ENCODE measurements at regions not wholly inside any gene's neighbourhood (a gene's known extent, or its start where the extent isn't known, plus 50 kb on each side); places are given as distances from the start of the nearest gene placed in this dataset.

GRCh38 chr4:137203601-137204000 is 328.7 kb downstream of the PCDH18 start:
- peaks cover 7% of the 10 kb centered on the region for H3K4me1 Mint-ChIP-seq (ENCODE audit: low read depth, unreplicated experiment)
- no peaks in the 10 kb centered on the region for H3K9me3 Mint-ChIP-seq (ENCODE audit: unreplicated experiment)
- TF ChIP-seq CTCF (IDR thresholded peaks at IDR 0.05; ENCODE audit: partially characterized antibody, unreplicated experiment) = no peak
- no peaks in the 10 kb centered on the region for H3K36me3 Mint-ChIP-seq (ENCODE audit: unreplicated experiment)
- no peak overlapping the region for H3K4me3 Mint-ChIP-seq (ENCODE audit: unreplicated experiment)
- DNase-seq = no peak
- H3K27ac Mint-ChIP-seq (ENCODE audit: unreplicated experiment) = no peak overlapping the region
- H3K27me3 Mint-ChIP-seq (ENCODE audit: unreplicated experiment) = no peaks in the 10 kb centered on the region

- Mint-ChIP-seq H3K36me3 (ENCODE audit: unreplicated experiment) (no peaks in the 10 kb centered on the region), H3K9me3 (ENCODE audit: unreplicated experiment) (no peaks in the 10 kb centered on the region), H3K4me1 (ENCODE audit: low read depth, unreplicated experiment) (peaks cover 5% of the 10 kb centered on the region), H3K27ac (ENCODE audit: unreplicated experiment) (no peak overlapping the region), H3K27me3 (ENCODE audit: unreplicated experiment) (no peaks in the 10 kb centered on the region), H3K4me3 (ENCODE audit: unreplicated experiment) (no peak overlapping the region)
- no peak for DNase-seq
- TF ChIP-seq CTCF (IDR thresholded peaks at IDR 0.05; ENCODE audit: partially characterized antibody, unreplicated experiment) = no peak
Observed at GRCh38 chr4:137200322-137200721, 332.0 kb downstream of the PCDH18 start.

GRCh38 chr4:137198791-137199190 is 333.5 kb downstream of the PCDH18 start:
- TF ChIP-seq CTCF (IDR thresholded peaks at IDR 0.05; ENCODE audit: partially characterized antibody, unreplicated experiment) = no peak
- peaks cover 5% of the 10 kb centered on the region for H3K4me1 Mint-ChIP-seq (ENCODE audit: low read depth, unreplicated experiment)
- DNase-seq = no peak
- H3K9me3 Mint-ChIP-seq (ENCODE audit: unreplicated experiment) = no peaks in the 10 kb centered on the region
- no peaks in the 10 kb centered on the region for H3K36me3 Mint-ChIP-seq (ENCODE audit: unreplicated experiment)
- H3K27ac Mint-ChIP-seq (ENCODE audit: unreplicated experiment) = no peak overlapping the region
- H3K27me3 Mint-ChIP-seq (ENCODE audit: unreplicated experiment) = no peaks in the 10 kb centered on the region
- no peak overlapping the region for H3K4me3 Mint-ChIP-seq (ENCODE audit: unreplicated experiment)

GRCh38 chr4:137194670-137195069 is 337.6 kb downstream of the PCDH18 start:
- H3K4me3 Mint-ChIP-seq (ENCODE audit: unreplicated experiment) = no peak overlapping the region
- no peaks in the 10 kb centered on the region for H3K36me3 Mint-ChIP-seq (ENCODE audit: unreplicated experiment)
- no peaks in the 10 kb centered on the region for H3K4me1 Mint-ChIP-seq (ENCODE audit: low read depth, unreplicated experiment)
- DNase-seq = no peak
- TF ChIP-seq CTCF (IDR thresholded peaks at IDR 0.05; ENCODE audit: partially characterized antibody, unreplicated experiment) = no peak
- H3K27me3 Mint-ChIP-seq (ENCODE audit: unreplicated experiment) = no peaks in the 10 kb centered on the region
- H3K9me3 Mint-ChIP-seq (ENCODE audit: unreplicated experiment) = no peaks in the 10 kb centered on the region
- no peak overlapping the region for H3K27ac Mint-ChIP-seq (ENCODE audit: unreplicated experiment)

GRCh38 chr4:137193564-137193963 is 338.7 kb downstream of the PCDH18 start:
- Mint-ChIP-seq H3K9me3 (ENCODE audit: unreplicated experiment) (no peaks in the 10 kb centered on the region), H3K27ac (ENCODE audit: unreplicated experiment) (no peak overlapping the region), H3K27me3 (ENCODE audit: unreplicated experiment) (no peaks in the 10 kb centered on the region), H3K4me3 (ENCODE audit: unreplicated experiment) (no peak overlapping the region), H3K36me3 (ENCODE audit: unreplicated experiment) (no peaks in the 10 kb centered on the region), H3K4me1 (ENCODE audit: low read depth, unreplicated experiment) (no peaks in the 10 kb centered on the region)
- TF ChIP-seq CTCF (IDR thresholded peaks at IDR 0.05; ENCODE audit: partially characterized antibody, unreplicated experiment) = no peak
- no peak for DNase-seq

Measured in glutamatergic neuron (in vitro differentiated cells).